ENCODE measurements at regions not wholly inside any gene's neighbourhood (a gene's known extent, or its start where the extent isn't known, plus 50 kb on each side); places are given as distances from the start of the nearest gene placed in this dataset.

DNA sequence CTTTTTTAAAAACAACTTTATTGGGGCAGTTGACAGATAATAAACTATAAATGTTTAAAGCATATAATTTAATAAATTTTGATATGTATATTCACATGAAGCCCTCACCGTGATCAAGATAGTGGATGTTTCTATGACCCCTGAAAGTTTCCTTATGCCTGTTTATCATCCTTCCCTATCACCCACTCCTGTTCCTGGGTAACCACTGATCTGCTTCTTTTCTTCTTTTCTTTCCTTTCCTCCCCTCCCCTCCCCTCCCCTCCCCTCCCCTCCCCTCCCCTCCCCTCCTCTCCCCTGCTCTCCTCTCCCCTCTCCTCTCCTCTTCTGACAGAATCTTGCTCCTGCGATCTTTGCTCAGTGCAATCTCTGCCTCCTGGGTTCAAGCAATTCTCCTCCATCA, 193.7 kb upstream of the CDH13 start:
- intact Hi-C loops (cut with micrococcal nuclease; ENCODE audit: unreplicated experiment), result no loop called here
- H3K27me3 ChIP-seq (ENCODE audit: control insufficient read depth, insufficient read depth, low read length), result no peaks in the 10 kb centered on the region; the same call in 1 of the 2 replicates
- H3K4me1 ChIP-seq (ENCODE audit: control insufficient read depth, insufficient read depth, low read length), result no peaks in the 10 kb centered on the region
- no peaks in the 10 kb centered on the region for H3K9me3 ChIP-seq (ENCODE audit: control insufficient read depth, insufficient read depth, low read depth, low read length)
- BruUV-seq (replicated peaks), result no TSS peak
- ATAC-seq (no peak), DNase-seq (ENCODE audit: low read depth, low spot score) (no peak)
- in situ Hi-C loops (cut with HindIII; ENCODE audit: low pct_unique_long_range_greater_than_20kb, low sequenced_read_pairs), result no loop called here
- no peak overlapping the region for H3K27ac ChIP-seq (ENCODE audit: low read length)
- ChIA-PET POLR2A (no interaction called here), CTCF (no interaction called here)
- TF ChIP-seq, protein P1, sequence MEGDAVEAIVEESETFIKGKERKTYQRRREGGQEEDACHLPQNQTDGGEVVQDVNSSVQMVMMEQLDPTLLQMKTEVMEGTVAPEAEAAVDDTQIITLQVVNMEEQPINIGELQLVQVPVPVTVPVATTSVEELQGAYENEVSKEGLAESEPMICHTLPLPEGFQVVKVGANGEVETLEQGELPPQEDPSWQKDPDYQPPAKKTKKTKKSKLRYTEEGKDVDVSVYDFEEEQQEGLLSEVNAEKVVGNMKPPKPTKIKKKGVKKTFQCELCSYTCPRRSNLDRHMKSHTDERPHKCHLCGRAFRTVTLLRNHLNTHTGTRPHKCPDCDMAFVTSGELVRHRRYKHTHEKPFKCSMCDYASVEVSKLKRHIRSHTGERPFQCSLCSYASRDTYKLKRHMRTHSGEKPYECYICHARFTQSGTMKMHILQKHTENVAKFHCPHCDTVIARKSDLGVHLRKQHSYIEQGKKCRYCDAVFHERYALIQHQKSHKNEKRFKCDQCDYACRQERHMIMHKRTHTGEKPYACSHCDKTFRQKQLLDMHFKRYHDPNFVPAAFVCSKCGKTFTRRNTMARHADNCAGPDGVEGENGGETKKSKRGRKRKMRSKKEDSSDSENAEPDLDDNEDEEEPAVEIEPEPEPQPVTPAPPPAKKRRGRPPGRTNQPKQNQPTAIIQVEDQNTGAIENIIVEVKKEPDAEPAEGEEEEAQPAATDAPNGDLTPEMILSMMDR (IDR thresholded peaks at IDR 0.05), result no peak
- no peak for TF ChIP-seq SIN3A (IDR thresholded peaks at IDR 0.05; ENCODE audit: borderline replicate concordance, insufficient read depth, low read depth, low read length)
- no peak for TF ChIP-seq POLR2AphosphoS5 (IDR thresholded peaks at IDR 0.05; ENCODE audit: low read depth, low read length)
- no peak for TF ChIP-seq TCF7L2 (IDR thresholded peaks at IDR 0.05; ENCODE audit: low read depth, low read length)
- TF ChIP-seq, protein P2, sequence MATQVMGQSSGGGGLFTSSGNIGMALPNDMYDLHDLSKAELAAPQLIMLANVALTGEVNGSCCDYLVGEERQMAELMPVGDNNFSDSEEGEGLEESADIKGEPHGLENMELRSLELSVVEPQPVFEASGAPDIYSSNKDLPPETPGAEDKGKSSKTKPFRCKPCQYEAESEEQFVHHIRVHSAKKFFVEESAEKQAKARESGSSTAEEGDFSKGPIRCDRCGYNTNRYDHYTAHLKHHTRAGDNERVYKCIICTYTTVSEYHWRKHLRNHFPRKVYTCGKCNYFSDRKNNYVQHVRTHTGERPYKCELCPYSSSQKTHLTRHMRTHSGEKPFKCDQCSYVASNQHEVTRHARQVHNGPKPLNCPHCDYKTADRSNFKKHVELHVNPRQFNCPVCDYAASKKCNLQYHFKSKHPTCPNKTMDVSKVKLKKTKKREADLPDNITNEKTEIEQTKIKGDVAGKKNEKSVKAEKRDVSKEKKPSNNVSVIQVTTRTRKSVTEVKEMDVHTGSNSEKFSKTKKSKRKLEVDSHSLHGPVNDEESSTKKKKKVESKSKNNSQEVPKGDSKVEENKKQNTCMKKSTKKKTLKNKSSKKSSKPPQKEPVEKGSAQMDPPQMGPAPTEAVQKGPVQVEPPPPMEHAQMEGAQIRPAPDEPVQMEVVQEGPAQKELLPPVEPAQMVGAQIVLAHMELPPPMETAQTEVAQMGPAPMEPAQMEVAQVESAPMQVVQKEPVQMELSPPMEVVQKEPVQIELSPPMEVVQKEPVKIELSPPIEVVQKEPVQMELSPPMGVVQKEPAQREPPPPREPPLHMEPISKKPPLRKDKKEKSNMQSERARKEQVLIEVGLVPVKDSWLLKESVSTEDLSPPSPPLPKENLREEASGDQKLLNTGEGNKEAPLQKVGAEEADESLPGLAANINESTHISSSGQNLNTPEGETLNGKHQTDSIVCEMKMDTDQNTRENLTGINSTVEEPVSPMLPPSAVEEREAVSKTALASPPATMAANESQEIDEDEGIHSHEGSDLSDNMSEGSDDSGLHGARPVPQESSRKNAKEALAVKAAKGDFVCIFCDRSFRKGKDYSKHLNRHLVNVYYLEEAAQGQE (IDR thresholded peaks at IDR 0.05; ENCODE audit: insufficient read depth in 1 of 2, low read depth in 2 of 2, low read length in 1 of 2), result no peak
- no peaks in the 10 kb centered on the region for H3K36me3 ChIP-seq (ENCODE audit: control insufficient read depth, insufficient read depth, low read length)
- H3K4me3 ChIP-seq (ENCODE audit: low read depth in 2 of 2, low read length in 2 of 2), result no peak overlapping the region

DNA sequence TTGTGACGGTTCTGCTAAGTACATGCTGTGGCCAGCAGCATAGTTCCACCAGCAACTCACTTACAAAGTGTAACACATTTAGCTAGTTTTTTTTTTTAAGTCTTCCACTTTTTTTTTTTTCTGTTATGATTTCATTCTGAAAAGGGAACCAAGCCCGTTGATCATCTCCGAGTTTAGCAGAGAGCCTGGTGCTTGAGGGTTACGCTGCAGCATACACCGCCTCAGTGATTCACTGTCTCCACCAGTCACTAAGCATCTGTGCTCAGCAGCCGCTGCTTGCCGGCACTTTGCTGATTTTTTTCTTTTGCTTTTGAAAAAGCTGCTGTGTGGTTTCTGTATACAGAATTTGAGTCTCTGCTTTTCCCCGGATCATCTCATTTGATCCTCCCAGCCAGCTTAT, 194.5 kb upstream of the CDH13 start:
- Histone ChIP-seq H3K36me3 (ENCODE audit: control insufficient read depth, insufficient read depth, low read length) (no peaks in the 10 kb centered on the region), H3K9me3 (ENCODE audit: control insufficient read depth, insufficient read depth, low read depth, low read length) (no peaks in the 10 kb centered on the region), H3K27ac (ENCODE audit: low read length) (no peak overlapping the region), H3K27me3 (ENCODE audit: control insufficient read depth, insufficient read depth, low read length) (no peaks in the 10 kb centered on the region; the same call in 1 of the 2 replicates), H3K4me1 (ENCODE audit: control insufficient read depth, insufficient read depth, low read length) (no peaks in the 10 kb centered on the region), H3K4me3 (ENCODE audit: low read depth in 2 of 2, low read length in 2 of 2) (no peak overlapping the region)
- BruUV-seq (replicated peaks), result no TSS peak
- no peak for TF ChIP-seq POLR2AphosphoS5 (IDR thresholded peaks at IDR 0.05; ENCODE audit: low read depth, low read length)
- TF ChIP-seq, protein P1 (IDR thresholded peaks at IDR 0.05), result no peak
- no peak for TF ChIP-seq SIN3A (IDR thresholded peaks at IDR 0.05; ENCODE audit: borderline replicate concordance, insufficient read depth, low read depth, low read length)
- TF ChIP-seq, protein P2 (IDR thresholded peaks at IDR 0.05; ENCODE audit: insufficient read depth in 1 of 2, low read depth in 2 of 2, low read length in 1 of 2), result no peak
- no peak for TF ChIP-seq TCF7L2 (IDR thresholded peaks at IDR 0.05; ENCODE audit: low read depth, low read length)
- CTCF ChIA-PET, result no interaction called here
- POLR2A ChIA-PET, result no interaction called here
- ATAC-seq, result no peak
- no peak for DNase-seq (ENCODE audit: low read depth, low spot score)
- intact Hi-C loops (cut with micrococcal nuclease; ENCODE audit: unreplicated experiment), result no loop called here
- in situ Hi-C loops (cut with HindIII; ENCODE audit: low pct_unique_long_range_greater_than_20kb, low sequenced_read_pairs), result no loop called here
